Colonic mucosa (tissue), 4 donors: ENCODE measurements at regions not wholly inside any gene's neighbourhood (a gene's known extent, or its start where the extent isn't known, plus 50 kb on each side); places are given as distances from the start of the nearest gene placed in this dataset.

Experiments
- DNase-seq: peaks from one replicate; pipeline ENCODE4 v3.0.0-alpha.2; 2020
- H3K27ac ChIP-seq: fragments of 200-600 bp; one replicate; pipeline ENCODE4 v1.8.0; 2021
- H3K27me3 ChIP-seq: fragments of 200-600 bp; one replicate; pipeline ENCODE4 v1.8.0; 2021
- H3K36me3 ChIP-seq: fragments of 200-600 bp; one replicate; pipeline ENCODE4 v1.8.0; 2021
- H3K4me1 ChIP-seq: fragments of 200-600 bp; one replicate; pipeline ENCODE4 v1.8.0; 2021; ENCODE audit warnings: mild to moderate bottlenecking
- H3K4me3 ChIP-seq: fragments of 200-600 bp; one replicate; pipeline ENCODE4 v1.8.0; 2021
- H3K9ac ChIP-seq, 2 donors: one replicate each; pipeline ENCODE4 v1.7.0; 2013; ENCODE audit warnings: control low read depth in 2 of 2, low read depth in 2 of 2, low read length in 2 of 2
- H3K9me3 ChIP-seq: fragments of 200-600 bp; one replicate; pipeline ENCODE4 v1.8.0; 2021
- intact Hi-C: fragments of 100-400 bp; cut with DNase I; formaldehyde crosslinking; loops from one replicate; pipeline ENCODE4 v1.14.1; 2022
- TF ChIP-seq, protein P1 (sequence below): fragments of 200-600 bp; IDR thresholded peaks from one replicate; pipeline ENCODE4 v1.8.0; 2022; ENCODE audit warnings: antibody characterized with exemption, mild to moderate bottlenecking
- donor health status: healthy.
- donor health status: DM: no; HTN: no; CAD: no.
- donor health status: DM: no; HTN: no; CAD: no.

DNA sequence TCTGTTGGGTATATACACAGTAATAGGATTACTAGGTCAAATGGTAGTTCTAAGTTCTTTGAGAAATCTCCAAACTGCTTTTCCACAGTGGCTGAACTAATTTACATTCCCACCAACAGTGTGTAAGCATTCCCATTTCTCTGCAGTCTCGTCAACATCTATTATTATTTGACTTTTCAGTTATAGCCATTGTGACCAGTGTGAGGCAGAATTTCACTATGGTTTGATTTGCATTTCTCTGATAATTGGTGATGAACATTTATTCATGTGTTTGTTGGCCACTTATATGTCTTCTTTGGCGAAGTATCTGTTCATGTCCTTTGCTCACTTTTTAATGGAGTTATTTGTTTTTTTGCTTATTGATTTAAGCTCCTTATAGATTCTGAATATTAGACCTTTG lies 596.2 kb upstream of the DAB2 start:
- TF ChIP-seq, protein P1, sequence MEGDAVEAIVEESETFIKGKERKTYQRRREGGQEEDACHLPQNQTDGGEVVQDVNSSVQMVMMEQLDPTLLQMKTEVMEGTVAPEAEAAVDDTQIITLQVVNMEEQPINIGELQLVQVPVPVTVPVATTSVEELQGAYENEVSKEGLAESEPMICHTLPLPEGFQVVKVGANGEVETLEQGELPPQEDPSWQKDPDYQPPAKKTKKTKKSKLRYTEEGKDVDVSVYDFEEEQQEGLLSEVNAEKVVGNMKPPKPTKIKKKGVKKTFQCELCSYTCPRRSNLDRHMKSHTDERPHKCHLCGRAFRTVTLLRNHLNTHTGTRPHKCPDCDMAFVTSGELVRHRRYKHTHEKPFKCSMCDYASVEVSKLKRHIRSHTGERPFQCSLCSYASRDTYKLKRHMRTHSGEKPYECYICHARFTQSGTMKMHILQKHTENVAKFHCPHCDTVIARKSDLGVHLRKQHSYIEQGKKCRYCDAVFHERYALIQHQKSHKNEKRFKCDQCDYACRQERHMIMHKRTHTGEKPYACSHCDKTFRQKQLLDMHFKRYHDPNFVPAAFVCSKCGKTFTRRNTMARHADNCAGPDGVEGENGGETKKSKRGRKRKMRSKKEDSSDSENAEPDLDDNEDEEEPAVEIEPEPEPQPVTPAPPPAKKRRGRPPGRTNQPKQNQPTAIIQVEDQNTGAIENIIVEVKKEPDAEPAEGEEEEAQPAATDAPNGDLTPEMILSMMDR = no peak
- H3K36me3 ChIP-seq = no peaks in the 10 kb centered on the region
- H3K4me3 ChIP-seq = no peak overlapping the region
- H3K9ac ChIP-seq = no peak overlapping the region
- no peaks in the 10 kb centered on the region for H3K27me3 ChIP-seq
- intact Hi-C loops = loop anchor here (10.0 kb wide), 1 partner anchor 664 kb away; no protein-coding TSS in a partner anchor
- no peak overlapping the region for H3K27ac ChIP-seq
- DNase-seq = no peak
- no peaks in the 10 kb centered on the region for H3K9me3 ChIP-seq
- no peaks in the 10 kb centered on the region for H3K4me1 ChIP-seq

- intact Hi-C loops = no loop called here
- no peak for DNase-seq
- Histone ChIP-seq H3K9me3 (no peaks in the 10 kb centered on the region), H3K27me3 (no peaks in the 10 kb centered on the region), H3K9ac (no peak overlapping the region), H3K4me1 (no peaks in the 10 kb centered on the region), H3K27ac (no peak overlapping the region), H3K36me3 (no peaks in the 10 kb centered on the region), H3K4me3 (no peak overlapping the region)
- TF ChIP-seq, protein P1 = no peak
Observed at GRCh38 chr5:40017918-40018317, 593.1 kb upstream of the DAB2 start.

- Histone ChIP-seq H3K4me1 (no peaks in the 10 kb centered on the region), H3K27me3 (no peaks in the 10 kb centered on the region), H3K36me3 (no peaks in the 10 kb centered on the region), H3K4me3 (no peak overlapping the region), H3K27ac (no peak overlapping the region), H3K9ac (no peak overlapping the region), H3K9me3 (no peaks in the 10 kb centered on the region)
- DNase-seq = no peak
- TF ChIP-seq, protein P1 = no peak
- intact Hi-C loops = no loop called here
Observed at GRCh38 chr5:40017135-40017534, 592.4 kb upstream of the DAB2 start.

DNA sequence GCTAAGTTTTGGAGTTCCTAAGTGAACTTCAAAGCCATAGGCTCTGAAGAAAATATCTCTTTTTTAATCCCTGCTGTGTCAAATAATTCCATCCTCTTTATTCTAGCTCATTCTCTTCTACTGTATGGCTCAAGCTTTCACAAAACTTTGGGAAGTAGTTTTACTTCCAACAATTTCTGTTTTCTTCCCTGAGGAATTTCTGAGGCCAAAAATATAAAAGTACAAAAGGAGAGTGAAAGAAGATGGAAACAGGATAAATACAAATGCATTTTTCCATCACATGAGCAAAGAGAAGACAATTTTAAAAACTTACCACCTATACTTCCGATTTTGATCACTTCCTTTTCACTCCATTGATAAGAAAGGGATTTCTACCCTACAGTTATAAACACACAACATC lies 585.7 kb upstream of the DAB2 start:
- Histone ChIP-seq H3K27ac (no peak overlapping the region), H3K4me3 (no peak overlapping the region), H3K27me3 (no peaks in the 10 kb centered on the region), H3K9me3 (no peaks in the 10 kb centered on the region), H3K9ac (no peak overlapping the region), H3K36me3 (no peaks in the 10 kb centered on the region), H3K4me1 (no peaks in the 10 kb centered on the region)
- TF ChIP-seq, protein P1 = no peak
- intact Hi-C loops = no loop called here
- no peak for DNase-seq

- Histone ChIP-seq H3K9me3 (no peaks in the 10 kb centered on the region), H3K36me3 (no peaks in the 10 kb centered on the region), H3K9ac (no peak overlapping the region), H3K4me1 (no peaks in the 10 kb centered on the region), H3K4me3 (no peak overlapping the region), H3K27ac (no peak overlapping the region), H3K27me3 (no peaks in the 10 kb centered on the region)
- intact Hi-C loops = no loop called here
- no peak for DNase-seq
- TF ChIP-seq, protein P1 = no peak
Observed at GRCh38 chr5:40006260-40006659, 581.5 kb upstream of the DAB2 start.

DNA sequence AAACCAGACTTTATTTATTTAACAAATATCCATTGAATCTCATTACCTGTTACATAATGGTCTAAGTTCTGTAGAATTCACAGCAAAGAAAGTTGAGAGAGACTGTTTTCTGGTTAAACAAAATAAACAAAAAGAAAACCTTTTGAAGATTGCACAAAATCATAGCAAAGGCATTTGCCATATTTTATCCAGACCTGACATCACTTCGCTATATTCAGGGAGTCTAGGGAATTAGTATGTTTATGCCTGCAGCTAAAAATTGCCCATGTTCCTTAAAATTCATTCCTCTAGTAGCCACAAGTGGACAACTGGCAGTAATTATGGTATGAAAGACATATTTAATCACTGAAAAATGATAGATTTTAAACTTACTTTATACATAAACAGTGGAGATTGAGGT lies 577.0 kb upstream of the DAB2 start:
- DNase-seq = no peak
- no peak overlapping the region for H3K9ac ChIP-seq

More for the DNA sequence above, 577.0 kb upstream of the DAB2 start:
- H3K27me3 ChIP-seq = no peaks in the 10 kb centered on the region
- H3K9me3 ChIP-seq = no peaks in the 10 kb centered on the region
- H3K36me3 ChIP-seq = no peaks in the 10 kb centered on the region
- intact Hi-C loops = no loop called here
- H3K4me3 ChIP-seq = no peak overlapping the region
- TF ChIP-seq, protein P1 = no peak
- H3K4me1 ChIP-seq = no peaks in the 10 kb centered on the region
- no peak overlapping the region for H3K27ac ChIP-seq
